ENCODE measurements at regions not wholly inside any gene's neighbourhood (a gene's known extent, or its start where the extent isn't known, plus 50 kb on each side); places are given as distances from the start of the nearest gene placed in this dataset.

GRCh38 chr3:1726741-1727140 lies 371.9 kb upstream of the CNTN4 start:
- intact Hi-C loops (cut with micrococcal nuclease), result no loop called here
- no peak overlapping the region for H3K27ac ChIP-seq (ENCODE audit: low read depth in 1 of 2, low read length in 2 of 2)
- TF ChIP-seq CTCF (IDR thresholded peaks at IDR 0.05), result no peak
- H3K4me1 Mint-ChIP-seq, result no peaks in the 10 kb centered on the region
- H3K4me3 Mint-ChIP-seq, result no peak overlapping the region
- H3K27me3 ChIP-seq (ENCODE audit: control insufficient read depth in 2 of 2, insufficient read depth in 2 of 2, low read length in 2 of 2), result no peaks in the 10 kb centered on the region
- H3K9me3 Mint-ChIP-seq, result peaks cover 2 to 8% (median 4%) of the 10 kb centered on the region in 7 donors
- H4K20me1 ChIP-seq (ENCODE audit: insufficient read depth, low read length), result no peaks in the 10 kb centered on the region
- no peak for DNase-seq
- H3K4me1 ChIP-seq (ENCODE audit: control insufficient read depth in 1 of 2, insufficient read depth in 2 of 2, low read length in 2 of 2), result no peaks in the 10 kb centered on the region
- WGBS (ENCODE audit: insufficient coverage), result 85% methylated on average over 2 of the region's 3 CpGs
- no peaks in the 10 kb centered on the region for H3K36me3 Mint-ChIP-seq
- no peak overlapping the region for H3K4me3 ChIP-seq (replicated peaks in 1 of 3; ENCODE audit: low read depth in 2 of 3, low read length in 3 of 3)
- no peak overlapping the region for H3K27ac Mint-ChIP-seq
- no peak overlapping the region for H2AFZ ChIP-seq (ENCODE audit: insufficient read depth, low read depth, low read length, poor library complexity, severe bottlenecking)
- peaks cover 0 to 3% of the 10 kb centered on the region in 2 donors for H3K9me3 ChIP-seq (replicated peaks in 1 of 2; ENCODE audit: control insufficient read depth in 1 of 2, insufficient read depth in 1 of 2, low read length in 2 of 2)
- H3K36me3 ChIP-seq (replicated peaks in 1 of 2; ENCODE audit: control insufficient read depth in 1 of 2, insufficient read depth in 2 of 2, low read length in 2 of 2), result no peaks in the 10 kb centered on the region
- no peaks in the 10 kb centered on the region for H3K79me2 ChIP-seq (ENCODE audit: insufficient read depth, low read length)
- H3K9ac ChIP-seq (ENCODE audit: insufficient read depth, low read length, poor library complexity, severe bottlenecking), result no peak overlapping the region
- no peak overlapping the region for H3K4me2 ChIP-seq (replicated peaks; ENCODE audit: extremely low read depth, low read length, poor library complexity, severe bottlenecking)
- H3K27me3 Mint-ChIP-seq (ENCODE audit: low read depth in 3 of 3), result no peaks in the 10 kb centered on the region

GRCh38 chr3:1727242-1727641 lies 371.4 kb upstream of the CNTN4 start:
- Histone ChIP-seq H3K9ac (ENCODE audit: insufficient read depth, low read length, poor library complexity, severe bottlenecking) (no peak overlapping the region), H3K27me3 (ENCODE audit: control insufficient read depth in 2 of 2, insufficient read depth in 2 of 2, low read length in 2 of 2) (no peaks in the 10 kb centered on the region), H3K4me2 (replicated peaks; ENCODE audit: extremely low read depth, low read length, poor library complexity, severe bottlenecking) (no peak overlapping the region), H4K20me1 (ENCODE audit: insufficient read depth, low read length) (no peaks in the 10 kb centered on the region), H3K36me3 (replicated peaks in 1 of 2; ENCODE audit: control insufficient read depth in 1 of 2, insufficient read depth in 2 of 2, low read length in 2 of 2) (no peaks in the 10 kb centered on the region), H3K9me3 (replicated peaks in 1 of 2; ENCODE audit: control insufficient read depth in 1 of 2, insufficient read depth in 1 of 2, low read length in 2 of 2) (no peaks in the 10 kb centered on the region), H3K4me1 (ENCODE audit: control insufficient read depth in 1 of 2, insufficient read depth in 2 of 2, low read length in 2 of 2) (no peaks in the 10 kb centered on the region), H3K27ac (ENCODE audit: low read depth in 1 of 2, low read length in 2 of 2) (no peak overlapping the region), H3K4me3 (replicated peaks in 1 of 3; ENCODE audit: low read depth in 2 of 3, low read length in 3 of 3) (no peak overlapping the region), H2AFZ (ENCODE audit: insufficient read depth, low read depth, low read length, poor library complexity, severe bottlenecking) (no peak overlapping the region), H3K79me2 (ENCODE audit: insufficient read depth, low read length) (no peaks in the 10 kb centered on the region)
- Mint-ChIP-seq H3K4me1 (no peaks in the 10 kb centered on the region), H3K27ac (no peak overlapping the region), H3K9me3 (peaks cover 2 to 9% (median 5%) of the 10 kb centered on the region in 7 donors), H3K4me3 (no peak overlapping the region), H3K36me3 (no peaks in the 10 kb centered on the region), H3K27me3 (ENCODE audit: low read depth in 3 of 3) (no peaks in the 10 kb centered on the region)
- intact Hi-C loops (cut with micrococcal nuclease), result no loop called here
- TF ChIP-seq CTCF (IDR thresholded peaks at IDR 0.05), result no peak
- no peak for DNase-seq
- no CpG with 5 or more reads among the region's 4 CpGs for WGBS (ENCODE audit: insufficient coverage)
